ENCODE measurements at regions not wholly inside any gene's neighbourhood (a gene's known extent, or its start where the extent isn't known, plus 50 kb on each side); places are given as distances from the start of the nearest gene placed in this dataset.

DNA sequence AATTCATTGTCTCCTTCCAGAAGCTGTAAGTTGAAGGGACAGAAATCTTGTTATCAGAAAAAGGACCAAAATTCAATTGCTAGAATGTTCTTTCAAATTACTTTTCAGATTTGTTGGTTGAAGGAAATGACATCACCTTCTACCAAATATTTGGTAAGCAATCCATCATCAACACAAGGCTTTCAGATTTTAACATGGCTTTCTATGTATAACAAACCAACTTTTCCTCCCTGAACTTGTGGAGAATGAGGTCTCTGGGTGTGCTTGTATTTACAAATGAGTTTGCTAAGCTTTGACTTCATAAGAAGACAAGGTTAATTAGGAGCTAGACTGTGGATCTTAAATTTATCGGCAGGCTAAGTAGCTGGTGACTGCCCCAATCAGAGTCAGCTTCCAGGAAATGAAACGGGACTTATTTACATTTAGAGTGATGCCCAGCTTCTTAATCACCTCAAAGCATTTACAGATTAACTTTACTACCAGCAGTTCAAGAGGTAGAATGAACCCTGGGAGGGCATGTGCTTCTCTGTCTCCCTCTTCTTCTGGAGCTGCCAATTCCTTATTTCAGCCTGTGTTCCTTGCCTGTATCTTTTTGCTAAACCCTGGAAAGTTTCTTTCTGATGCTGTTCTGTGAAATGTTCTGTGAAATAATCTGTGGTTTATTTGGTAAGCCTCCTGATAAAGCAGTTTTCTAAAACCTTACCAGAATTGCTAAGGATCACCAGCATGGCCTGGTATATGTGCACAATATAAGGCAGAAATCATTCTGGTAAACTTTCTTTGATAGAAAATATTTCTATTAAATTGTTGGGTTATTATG lies 248.8 kb upstream of the FZD8 start:
- H3K79me2 ChIP-seq (ENCODE audit: control insufficient read depth in 1 of 2, insufficient read depth in 2 of 2, low read length in 2 of 2) = no peaks in the 10 kb centered on the region
- no peak overlapping the region for H4K5ac ChIP-seq (ENCODE audit: insufficient read length, low read depth, low read length)
- no peak overlapping the region for H3K23ac ChIP-seq (ENCODE audit: insufficient read length)
- no peak for FAIRE-seq
- H2AFZ ChIP-seq (ENCODE audit: low read length) = no peak overlapping the region
- no peak overlapping the region for H3K9ac ChIP-seq (replicated peaks in 1 of 4; ENCODE audit: extremely low read depth in 1 of 4, low read depth in 3 of 4, low read length in 3 of 4)
- H3K4ac ChIP-seq (replicated peaks; ENCODE audit: insufficient read length, low read depth, low read length) = no peak overlapping the region
- H3K56ac ChIP-seq (replicated peaks; ENCODE audit: insufficient read length, low read depth, low read length) = no peak overlapping the region
- no peaks in the 10 kb centered on the region for H3K36me3 ChIP-seq (ENCODE audit: control insufficient read depth in 2 of 4, insufficient read depth in 4 of 4, low read length in 3 of 4)
- no peak for DNase-seq (ENCODE audit: low read depth in 1 of 2, low spot score in 2 of 2)
- H3K9me3 ChIP-seq (ENCODE audit: insufficient read depth in 2 of 2, low read depth in 1 of 2, low read length in 1 of 2) = no peaks in the 10 kb centered on the region
- no peaks in the 10 kb centered on the region for H3K79me1 ChIP-seq (ENCODE audit: low read depth, low read length)
- ChIA-PET CTCF (ENCODE audit: partially characterized antibody) (interaction anchor here (0.7 to 1.1 kb wide), 2 partner anchors 8 kb away, joined by 3 to 4 read pairs; no protein-coding TSS in a partner anchor), POLR2A (ENCODE audit: partially characterized antibody) (no interaction called here)
- no peak overlapping the region for H2BK12ac ChIP-seq (ENCODE audit: low read depth, low read length)
- H2BK5ac ChIP-seq (ENCODE audit: low read depth, low read length) = no peak overlapping the region
- H3K27ac ChIP-seq (ENCODE audit: low read depth, low read length) = no peak overlapping the region
- WGBS, 2 experiments (ENCODE audit: extremely low coverage in 1 of 2, insufficient coverage in 1 of 2, insufficient read length in 1 of 2, insufficient replicate concordance in 2 of 2, low coverage in 1 of 2, low lambda C conversion rate in 2 of 2, missing lambda C conversion rate in 1 of 2) = 87% methylated on average over 2 of the region's 2 CpGs; no CpG with 5 or more reads in 1 of the 2 experiments
- no peak overlapping the region for H4K91ac ChIP-seq (replicated peaks; ENCODE audit: insufficient read length, low read length)
- no peaks in the 10 kb centered on the region for H3K23me2 ChIP-seq (ENCODE audit: low read depth, low read length)
- H3K4me3 ChIP-seq (ENCODE audit: extremely low read depth in 1 of 4, insufficient read depth in 2 of 4, low read depth in 3 of 4, low read length in 4 of 4) = no peak overlapping the region
- no peaks in the 10 kb centered on the region for H3K27me3 ChIP-seq (replicated peaks in 1 of 4; ENCODE audit: control insufficient read depth in 3 of 4, extremely low read depth in 1 of 4, insufficient read depth in 3 of 4, low read length in 3 of 4)
- H4K8ac ChIP-seq (ENCODE audit: extremely low read depth, insufficient read depth, low read length) = no peak overlapping the region
- no peak overlapping the region for H2BK20ac ChIP-seq (ENCODE audit: low read length)
- no peak overlapping the region for H3K14ac ChIP-seq (ENCODE audit: insufficient read length)
- H3K4me2 ChIP-seq (ENCODE audit: insufficient read depth in 1 of 2, low read depth in 2 of 2, low read length in 2 of 2) = no peak overlapping the region
- H2AK5ac ChIP-seq (ENCODE audit: low read depth, low read length) = no peak overlapping the region
- no peak overlapping the region for H2BK120ac ChIP-seq (replicated peaks; ENCODE audit: low read depth, low read length)
- no peaks in the 10 kb centered on the region for H3K4me1 ChIP-seq (replicated peaks in 1 of 4; ENCODE audit: control insufficient read depth in 3 of 4, insufficient read depth in 4 of 4, low read length in 3 of 4)
- no peak overlapping the region for H3K18ac ChIP-seq (ENCODE audit: extremely low read depth, low read length)
- TF ChIP-seq SAP30 (IDR thresholded peaks at IDR 0.05; ENCODE audit: insufficient read depth, insufficient replicate concordance, low read length) = no peak
- TF ChIP-seq NANOG (IDR thresholded peaks at IDR 0.05; ENCODE audit: insufficient read depth, low read depth, low read length, poor library complexity, severe bottlenecking) = no peak
- H4K20me1 ChIP-seq (replicated peaks in 1 of 2; ENCODE audit: control insufficient read depth in 1 of 2, insufficient read depth in 2 of 2, low read length in 2 of 2) = no peaks in the 10 kb centered on the region
- H2BK15ac ChIP-seq (ENCODE audit: low read length) = no peak overlapping the region
